BLaER1 (cell line): ENCODE measurements at regions not wholly inside any gene's neighbourhood (a gene's known extent, or its start where the extent isn't known, plus 50 kb on each side); places are given as distances from the start of the nearest gene placed in this dataset.

Experiments
- H3K27ac ChIP-seq: shearing (Covaris generic); formaldehyde crosslinking; 2 replicates; pipeline ENCODE4 v1.8.1; 2022
- H3K27me3 ChIP-seq: shearing (Covaris generic); formaldehyde crosslinking; 2 replicates; pipeline ENCODE4 v1.8.1; 2022
- H3K36me3 ChIP-seq: shearing (Covaris generic); formaldehyde crosslinking; 2 replicates; pipeline ENCODE4 v1.8.1; 2022
- H3K4me1 ChIP-seq: shearing (Covaris generic); formaldehyde crosslinking; 2 replicates; pipeline ENCODE4 v1.8.1; 2022
- H3K4me2 ChIP-seq: shearing (Covaris generic); formaldehyde crosslinking; 2 replicates; pipeline ENCODE4 v1.8.1; 2022
- H3K4me3 ChIP-seq: shearing (Covaris generic); formaldehyde crosslinking; 2 replicates; pipeline ENCODE4 v1.8.1; 2022
- H3K9ac ChIP-seq: shearing (Covaris generic); formaldehyde crosslinking; 2 replicates; pipeline ENCODE4 v1.8.1; 2022
- H3K9me3 ChIP-seq: shearing (Covaris generic); formaldehyde crosslinking; 2 replicates; pipeline ENCODE4 v1.8.1; 2022
- H4K20me1 ChIP-seq: shearing (Covaris generic); formaldehyde crosslinking; 2 replicates; pipeline ENCODE4 v1.8.1; 2022
- Cebpa-rat ChIP-seq: shearing (Covaris generic); IDR thresholded peaks from 2 replicates; pipeline ENCODE4 v1.8.1; 2022

DNA sequence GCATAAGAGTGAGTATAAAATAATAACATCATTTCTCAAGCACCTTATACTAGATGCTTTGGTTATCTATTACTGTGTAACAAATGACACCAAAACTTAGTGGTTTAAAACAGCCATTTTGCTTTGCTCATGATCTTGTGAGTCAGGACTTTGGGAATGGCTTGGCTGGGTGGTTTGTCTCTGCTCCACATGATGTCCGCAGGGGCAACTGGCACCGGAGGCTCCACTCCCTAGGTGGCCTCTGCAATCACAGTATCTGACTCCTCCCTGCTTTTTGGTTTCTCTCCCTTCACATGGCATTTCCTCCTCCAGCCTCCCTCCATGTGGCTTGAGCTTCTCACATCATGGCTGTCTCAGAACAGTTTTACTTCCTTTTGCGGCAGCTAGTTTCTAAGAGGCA lies 259.5 kb downstream of the GAS1 start:
- Histone ChIP-seq H3K4me3 (no peak overlapping the region), H3K4me1 (no peaks in the 10 kb centered on the region), H3K9me3 (no peaks in the 10 kb centered on the region), H3K27ac (no peak overlapping the region), H3K36me3 (no peaks in the 10 kb centered on the region), H4K20me1 (no peaks in the 10 kb centered on the region), H3K27me3 (no peaks in the 10 kb centered on the region), H3K9ac (no peak overlapping the region), H3K4me2 (no peak overlapping the region)
- TF ChIP-seq Cebpa-rat = no peak

DNA sequence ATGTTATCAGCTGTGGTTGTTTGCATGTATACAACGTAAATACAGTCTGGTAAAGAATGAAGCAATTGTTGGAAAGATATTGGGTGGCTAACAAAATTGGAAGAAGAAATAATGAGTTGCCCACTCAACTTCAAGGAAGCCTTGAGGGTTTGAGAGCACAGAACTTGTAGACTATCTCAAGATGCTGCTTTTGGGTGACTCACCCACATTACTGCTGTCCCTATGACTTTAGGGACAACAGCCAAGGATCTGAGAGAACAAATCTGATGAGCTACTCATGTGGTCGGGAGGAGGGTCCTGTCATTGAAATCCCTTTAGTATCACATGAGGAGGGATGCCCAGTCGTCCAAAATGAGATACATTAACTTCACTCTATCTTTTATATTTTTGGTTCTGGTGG lies 261.8 kb downstream of the GAS1 start:
- H4K20me1 ChIP-seq = no peaks in the 10 kb centered on the region
- H3K9ac ChIP-seq = no peak overlapping the region
- no peak overlapping the region for H3K4me2 ChIP-seq
- no peak overlapping the region for H3K4me3 ChIP-seq
- H3K36me3 ChIP-seq = no peaks in the 10 kb centered on the region
- H3K9me3 ChIP-seq = no peaks in the 10 kb centered on the region
- no peak overlapping the region for H3K27ac ChIP-seq
- TF ChIP-seq Cebpa-rat = no peak
- no peaks in the 10 kb centered on the region for H3K4me1 ChIP-seq
- H3K27me3 ChIP-seq = no peaks in the 10 kb centered on the region

DNA sequence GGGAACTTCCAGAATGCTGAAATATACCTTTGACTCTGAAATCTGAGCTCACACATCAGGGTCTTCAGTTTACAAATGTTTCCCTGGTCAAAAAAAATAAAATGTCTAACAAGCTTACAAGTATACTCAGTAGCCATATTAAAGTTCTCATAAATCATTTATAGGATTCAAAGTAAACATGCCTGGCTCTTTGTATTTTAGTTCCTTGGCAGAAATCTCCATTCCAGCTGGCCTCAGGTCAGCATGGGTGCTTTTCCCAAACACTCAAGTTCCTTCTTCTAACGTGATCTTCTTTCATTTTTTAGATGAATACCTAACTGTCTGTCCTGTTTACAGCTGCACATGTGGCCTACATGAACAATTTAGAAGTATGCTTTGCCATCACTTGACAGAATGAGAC lies 263.2 kb downstream of the GAS1 start:
- no peaks in the 10 kb centered on the region for H3K4me1 ChIP-seq
- no peaks in the 10 kb centered on the region for H3K27me3 ChIP-seq
- no peak overlapping the region for H3K9ac ChIP-seq
- no peaks in the 10 kb centered on the region for H3K36me3 ChIP-seq
- no peaks in the 10 kb centered on the region for H4K20me1 ChIP-seq
- no peak overlapping the region for H3K4me3 ChIP-seq
- TF ChIP-seq Cebpa-rat = no peak
- no peak overlapping the region for H3K4me2 ChIP-seq
- H3K27ac ChIP-seq = no peak overlapping the region
- no peaks in the 10 kb centered on the region for H3K9me3 ChIP-seq

DNA sequence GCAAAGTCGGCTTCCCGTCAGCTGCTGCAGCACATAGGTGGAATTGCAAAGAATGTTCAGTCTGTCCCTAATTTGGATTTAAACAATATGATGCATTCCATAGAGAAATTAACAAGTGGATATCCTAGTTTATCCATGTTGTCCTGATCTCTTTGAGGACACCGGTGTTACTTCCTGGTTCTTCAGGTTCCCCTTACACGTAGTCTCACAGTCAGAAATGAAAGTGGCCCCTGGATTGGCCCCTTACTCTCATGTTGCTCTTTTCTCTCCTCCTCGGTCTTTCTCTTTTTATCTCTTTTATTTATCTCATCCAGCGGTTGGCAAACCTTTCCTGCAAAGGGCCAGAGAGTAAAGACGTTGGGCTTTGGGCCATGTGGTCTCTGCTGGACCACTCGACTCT lies 265.1 kb downstream of the GAS1 start:
- H3K9me3 ChIP-seq = peaks cover 9% of the 10 kb centered on the region; the same call in 1 of the 2 replicates
- H3K27ac ChIP-seq = no peak overlapping the region
- H3K36me3 ChIP-seq = no peaks in the 10 kb centered on the region
- no peak overlapping the region for H3K9ac ChIP-seq
- H3K27me3 ChIP-seq = no peaks in the 10 kb centered on the region
- H4K20me1 ChIP-seq = no peaks in the 10 kb centered on the region
- no peak for TF ChIP-seq Cebpa-rat
- H3K4me3 ChIP-seq = no peak overlapping the region
- H3K4me1 ChIP-seq = no peaks in the 10 kb centered on the region
- no peak overlapping the region for H3K4me2 ChIP-seq

DNA sequence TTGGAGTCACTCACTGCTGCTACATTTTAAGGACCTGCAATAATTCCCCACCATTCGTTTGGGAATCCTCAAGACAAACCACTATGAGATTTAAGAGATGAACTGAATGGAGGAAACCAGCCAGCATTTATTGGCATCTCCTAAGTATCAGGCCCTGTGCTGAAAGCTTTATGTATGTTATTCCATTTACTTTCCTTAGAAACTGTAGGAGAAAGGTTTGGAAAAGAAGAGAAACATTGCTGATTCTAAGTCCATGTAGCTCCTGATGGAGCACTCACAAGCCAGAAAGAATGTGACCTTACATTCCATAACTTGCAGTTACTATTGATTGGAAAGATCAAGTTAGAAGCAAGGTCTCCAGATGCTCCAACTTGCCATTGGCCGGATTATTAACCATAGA lies 267.4 kb downstream of the GAS1 start:
- H3K4me2 ChIP-seq = no peak overlapping the region
- H3K9me3 ChIP-seq = peaks cover 9% of the 10 kb centered on the region; the same call in 1 of the 2 replicates
- H3K36me3 ChIP-seq = no peaks in the 10 kb centered on the region
- H3K27me3 ChIP-seq = no peaks in the 10 kb centered on the region
- no peak overlapping the region for H3K9ac ChIP-seq
- H3K27ac ChIP-seq = no peak overlapping the region
- H3K4me3 ChIP-seq = no peak overlapping the region
- H3K4me1 ChIP-seq = no peaks in the 10 kb centered on the region
- no peak for TF ChIP-seq Cebpa-rat
- no peaks in the 10 kb centered on the region for H4K20me1 ChIP-seq

DNA sequence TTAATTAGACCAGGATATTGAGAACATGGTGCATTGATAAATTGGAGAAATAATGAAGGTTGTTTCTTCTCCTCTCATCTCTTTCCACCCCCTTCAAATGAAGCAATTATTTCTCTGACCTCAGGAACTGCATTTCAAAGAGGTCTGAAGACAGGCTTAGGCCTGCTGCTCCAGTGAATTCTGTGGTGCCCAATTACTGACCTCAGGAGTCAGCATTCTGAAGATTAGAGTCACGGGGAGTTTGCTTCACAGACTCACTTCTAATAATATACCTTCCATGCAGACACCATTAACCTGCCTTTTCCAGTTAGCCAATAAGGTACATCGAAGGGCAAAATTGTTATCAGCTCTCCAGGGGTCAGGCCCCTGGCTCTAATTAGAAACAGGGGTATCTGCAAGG lies 270.9 kb downstream of the GAS1 start:
- Histone ChIP-seq H3K4me1 (peaks cover 23% of the 10 kb centered on the region), H3K36me3 (no peaks in the 10 kb centered on the region), H3K27ac (no peak overlapping the region), H3K4me3 (no peak overlapping the region), H3K27me3 (no peaks in the 10 kb centered on the region), H3K9me3 (peaks cover 12% of the 10 kb centered on the region), H3K9ac (no peak overlapping the region), H3K4me2 (no peak overlapping the region), H4K20me1 (no peaks in the 10 kb centered on the region)
- TF ChIP-seq Cebpa-rat = no peak

DNA sequence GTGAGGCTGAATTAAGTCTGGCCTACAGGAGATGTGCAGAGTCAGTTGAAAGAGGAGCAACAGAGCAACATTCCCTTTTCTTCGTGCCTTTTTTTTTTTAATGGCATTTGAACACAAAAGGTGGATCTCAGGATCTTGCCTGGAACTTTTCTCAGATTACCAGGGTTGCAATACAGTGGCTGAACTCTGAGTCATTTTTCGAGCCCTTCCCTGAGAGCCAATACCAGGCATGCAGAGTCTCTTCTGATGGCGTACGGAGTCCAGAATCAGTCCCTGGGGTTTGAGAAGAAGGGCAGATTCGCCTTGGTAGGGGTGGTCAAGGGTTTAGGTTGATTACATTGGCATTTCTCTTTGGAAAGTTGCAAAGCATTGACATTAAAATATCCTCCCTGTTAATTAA lies 271.5 kb downstream of the GAS1 start:
- H3K4me1 ChIP-seq = peaks cover 24% of the 10 kb centered on the region

DNA sequence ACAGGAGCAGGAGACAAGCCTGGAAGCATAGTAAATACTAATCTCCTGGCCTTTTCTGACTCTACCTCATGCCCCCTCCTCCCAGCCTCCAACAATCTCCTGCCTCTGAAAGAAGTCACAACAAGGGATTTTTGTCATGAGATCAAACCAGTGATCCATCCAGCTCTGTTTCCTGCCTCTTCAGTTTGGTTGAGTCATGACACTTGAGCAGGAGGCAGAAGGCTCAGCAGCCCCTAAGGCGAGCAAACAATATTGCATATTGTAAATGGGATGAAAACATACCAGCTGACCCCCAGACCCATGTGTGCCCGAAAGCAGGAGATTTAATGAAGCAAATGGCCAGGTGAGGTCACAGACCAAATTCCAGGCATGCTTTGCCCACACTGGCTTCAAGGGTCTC lies 272.8 kb downstream of the GAS1 start:
- peaks cover 24% of the 10 kb centered on the region for H3K4me1 ChIP-seq

More for the DNA sequence above, 271.5 kb downstream of the GAS1 start:
- Histone ChIP-seq H3K9me3 (peaks cover 14% of the 10 kb centered on the region), H3K4me3 (no peak overlapping the region), H4K20me1 (no peaks in the 10 kb centered on the region), H3K27me3 (no peaks in the 10 kb centered on the region), H3K4me2 (no peak overlapping the region), H3K36me3 (no peaks in the 10 kb centered on the region), H3K9ac (no peak overlapping the region), H3K27ac (no peak overlapping the region)
- TF ChIP-seq Cebpa-rat = no peak

DNA sequence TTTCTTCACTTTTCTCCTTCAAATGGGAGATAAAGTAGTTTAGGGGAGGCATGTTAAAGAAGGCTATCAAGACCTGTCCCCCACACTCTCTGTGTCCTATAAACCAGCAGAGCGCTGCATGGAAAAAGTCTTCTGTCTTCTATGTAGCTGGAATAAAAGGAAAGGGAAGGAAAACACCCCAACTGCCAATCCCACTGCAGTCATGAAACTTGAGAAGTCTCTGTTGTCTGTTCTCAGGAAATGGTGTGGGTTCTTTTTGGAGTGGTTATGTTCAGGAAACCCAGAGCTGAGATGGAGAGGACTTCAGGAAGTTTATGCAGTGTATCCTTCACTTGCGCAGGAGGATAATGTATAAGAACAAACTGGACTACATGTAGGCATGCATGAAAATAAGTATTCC lies 274.3 kb downstream of the GAS1 start:
- TF ChIP-seq Cebpa-rat = no peak
- H3K9ac ChIP-seq = no peak overlapping the region
- H3K4me2 ChIP-seq = peak overlapping the region; percentile 59
- no peaks in the 10 kb centered on the region for H4K20me1 ChIP-seq
- no peak overlapping the region; the same call in 1 of the 2 replicates for H3K27ac ChIP-seq
- H3K27me3 ChIP-seq = no peaks in the 10 kb centered on the region
- peaks cover 24% of the 10 kb centered on the region for H3K4me1 ChIP-seq
- H3K36me3 ChIP-seq = no peaks in the 10 kb centered on the region
- no peak overlapping the region for H3K4me3 ChIP-seq
- H3K9me3 ChIP-seq = peaks cover 28% of the 10 kb centered on the region

More for the DNA sequence above, 272.8 kb downstream of the GAS1 start:
- no peak overlapping the region for H3K27ac ChIP-seq
- TF ChIP-seq Cebpa-rat = no peak
- peaks cover 27% of the 10 kb centered on the region for H3K9me3 ChIP-seq
- no peaks in the 10 kb centered on the region for H4K20me1 ChIP-seq
- no peak overlapping the region for H3K9ac ChIP-seq
- H3K4me3 ChIP-seq = no peak overlapping the region
- H3K36me3 ChIP-seq = no peaks in the 10 kb centered on the region
- no peak overlapping the region for H3K4me2 ChIP-seq
- no peaks in the 10 kb centered on the region for H3K27me3 ChIP-seq

DNA sequence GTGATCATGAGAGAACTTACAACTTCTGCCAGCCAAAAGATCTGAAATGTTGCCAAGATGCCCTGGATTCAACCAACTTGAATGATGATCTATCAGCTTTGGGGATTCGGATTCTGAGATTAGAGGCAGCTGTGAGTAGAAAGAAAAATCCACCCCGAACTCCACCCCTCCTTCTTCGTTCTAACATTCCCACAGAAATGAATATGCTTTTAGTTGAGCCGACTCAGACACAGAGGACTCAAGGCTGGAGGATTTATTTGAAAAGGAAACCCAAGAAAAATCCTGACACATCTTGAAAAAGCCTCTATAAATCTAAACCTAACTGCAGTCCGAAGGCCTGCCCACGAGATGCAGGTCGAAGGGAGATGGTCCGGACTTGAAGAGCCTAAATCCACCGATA lies 275.0 kb downstream of the GAS1 start:
- TF ChIP-seq Cebpa-rat = no peak
- H4K20me1 ChIP-seq = no peaks in the 10 kb centered on the region
- H3K27me3 ChIP-seq = no peaks in the 10 kb centered on the region
- H3K4me1 ChIP-seq = peaks cover 24% of the 10 kb centered on the region
- H3K36me3 ChIP-seq = no peaks in the 10 kb centered on the region
- peaks cover 22% of the 10 kb centered on the region for H3K9me3 ChIP-seq
- no peak overlapping the region for H3K27ac ChIP-seq
- no peak overlapping the region for H3K4me3 ChIP-seq
- H3K9ac ChIP-seq = no peak overlapping the region
- H3K4me2 ChIP-seq = peak overlapping the region; percentile 59

DNA sequence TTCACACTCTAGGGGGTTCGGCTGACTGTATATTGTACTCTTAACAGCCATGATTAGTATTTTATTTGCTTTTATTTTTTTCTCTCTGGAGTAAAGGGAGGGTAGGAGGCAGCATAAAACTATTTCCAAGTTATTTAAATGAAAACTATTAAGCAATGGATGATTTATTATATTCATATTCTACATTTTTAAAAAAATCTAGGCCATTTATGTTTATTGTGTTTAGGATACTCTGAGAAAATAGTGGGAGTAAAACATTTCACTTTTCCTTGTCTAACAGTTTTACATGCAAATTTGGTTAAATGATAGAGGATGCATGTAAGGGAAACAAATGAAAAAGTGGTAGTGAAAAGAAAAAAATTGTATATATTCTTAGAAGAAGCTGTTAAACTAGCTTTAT lies 276.3 kb downstream of the GAS1 start:
- Histone ChIP-seq H3K27me3 (no peaks in the 10 kb centered on the region), H3K9ac (no peak overlapping the region), H4K20me1 (no peaks in the 10 kb centered on the region), H3K4me2 (no peak overlapping the region), H3K4me3 (no peak overlapping the region), H3K4me1 (peaks cover 24% of the 10 kb centered on the region), H3K27ac (no peak overlapping the region), H3K9me3 (peaks cover 22% of the 10 kb centered on the region), H3K36me3 (no peaks in the 10 kb centered on the region)
- no peak for TF ChIP-seq Cebpa-rat
